GM21529 (cell line): ENCODE measurements at regions not wholly inside any gene's neighbourhood (a gene's known extent, or its start where the extent isn't known, plus 50 kb on each side); places are given as distances from the start of the nearest gene placed in this dataset.

Experiments used
- ATAC-seq: cut with Tn5 transposase; IDR thresholded peaks from one replicate; pipeline ENCODE4 v1.9.1; 2021; ENCODE audit not compliant: unreplicated experiment

GRCh38 chr5:143870362-143870761 lies 58.4 kb downstream of the HMHB1 start:
- no peak for ATAC-seq

DNA sequence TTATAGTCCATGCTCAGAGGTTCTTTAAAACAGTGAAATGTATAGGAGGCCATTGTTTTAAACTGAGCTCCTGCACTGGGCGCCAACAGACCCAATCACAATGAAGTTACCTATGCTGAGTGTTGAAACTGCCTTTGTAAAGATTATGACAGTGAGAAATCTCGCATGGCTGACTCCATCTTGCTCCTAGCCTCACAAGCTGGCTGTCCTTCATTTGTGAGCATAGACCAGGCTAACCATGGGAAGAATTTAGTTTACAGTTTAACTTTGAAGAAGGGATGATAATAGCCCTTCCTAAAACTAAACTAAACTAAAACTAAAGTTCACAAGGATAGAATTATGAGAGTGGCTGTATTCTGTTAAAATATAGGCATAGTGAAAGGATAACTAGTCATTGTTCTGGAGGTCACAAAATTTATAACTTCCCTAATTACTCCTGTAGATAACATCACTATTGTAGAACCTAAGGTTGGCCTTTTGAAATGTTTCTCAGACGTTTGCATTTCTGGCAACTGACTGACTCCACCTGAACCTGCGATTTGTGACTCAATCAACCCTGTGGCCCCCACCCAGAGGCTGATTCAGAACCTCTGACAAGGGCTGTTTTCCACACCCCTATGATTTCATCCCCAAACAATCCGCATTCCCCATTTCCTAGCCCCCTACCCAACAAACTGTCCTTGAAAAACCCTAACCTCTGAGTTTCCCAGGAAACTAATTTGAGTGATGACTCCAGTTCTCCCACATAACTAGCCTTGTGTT lies 59.1 kb downstream of the HMHB1 start:
- no peak for ATAC-seq

DNA sequence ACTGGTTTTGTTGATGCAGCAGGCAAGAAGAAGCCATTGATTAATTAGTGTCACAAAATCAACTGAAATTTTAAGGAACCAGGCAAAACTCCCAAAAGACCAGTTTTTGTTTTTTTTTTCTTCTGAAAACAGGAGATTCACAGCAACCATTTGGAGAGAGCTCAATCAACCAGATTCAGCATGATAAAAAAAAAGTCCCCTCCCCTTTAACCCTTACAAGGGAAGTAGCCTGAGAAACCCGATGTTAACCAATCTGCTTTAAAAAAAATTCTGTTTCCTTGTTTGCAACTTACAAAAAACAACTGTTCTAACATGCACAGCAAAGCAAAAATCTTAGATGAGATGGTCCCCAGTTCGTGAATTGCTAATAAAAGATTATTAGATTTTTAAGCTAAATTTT lies 59.7 kb downstream of the HMHB1 start:
- ATAC-seq, result no peak

DNA sequence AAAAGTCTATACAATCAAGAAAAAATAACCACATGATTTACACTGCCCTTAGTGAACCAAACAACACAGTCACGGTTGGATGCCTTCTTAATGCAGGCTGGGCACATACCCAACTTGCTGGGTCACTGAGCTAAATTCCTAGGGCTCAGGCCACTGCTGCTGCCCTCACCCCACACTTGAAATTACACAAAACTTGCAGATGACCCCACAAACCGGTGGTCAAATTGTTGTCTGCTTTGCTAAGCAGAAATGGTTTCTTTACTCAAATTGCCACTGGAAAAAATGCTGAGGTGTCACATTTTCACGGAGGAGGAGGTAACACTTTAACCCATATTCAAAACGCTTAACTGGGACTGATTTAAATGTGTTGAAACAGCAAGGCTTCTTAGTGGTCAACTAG lies 62.4 kb downstream of the HMHB1 start:
- ATAC-seq, result no peak

- no peak for ATAC-seq
Observed at GRCh38 chr5:143877196-143877595, 65.2 kb downstream of the HMHB1 start.

- no peak for ATAC-seq
Observed at GRCh38 chr5:143878430-143878829, 66.5 kb downstream of the HMHB1 start.

DNA sequence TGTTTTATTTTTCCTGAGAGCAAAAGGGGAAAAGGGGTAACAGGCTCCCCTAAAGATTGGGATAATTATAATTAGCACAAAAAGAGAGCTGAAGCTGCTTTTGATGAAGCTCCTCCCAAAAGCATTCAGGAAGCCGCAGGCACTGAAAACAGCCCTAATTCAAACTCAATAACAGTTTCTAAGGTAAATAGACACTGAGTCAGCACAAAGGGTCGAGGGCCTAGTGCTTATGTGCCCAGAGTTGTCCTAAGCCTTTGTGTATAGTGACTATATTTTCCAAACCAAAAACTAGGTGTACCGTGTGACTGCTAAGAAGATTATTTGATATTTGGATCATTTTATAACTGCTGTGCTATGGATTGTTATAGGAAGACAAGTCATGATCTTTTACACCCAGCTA lies 67.7 kb downstream of the HMHB1 start:
- no peak for ATAC-seq

GRCh38 chr5:143880178-143880577 lies 68.2 kb downstream of the HMHB1 start:
- ATAC-seq, result no peak

- no peak for ATAC-seq
Observed at GRCh38 chr5:143882520-143882919, 70.6 kb downstream of the HMHB1 start.

GRCh38 chr5:143886096-143886495 lies 74.1 kb downstream of the HMHB1 start:
- ATAC-seq, result no peak

DNA sequence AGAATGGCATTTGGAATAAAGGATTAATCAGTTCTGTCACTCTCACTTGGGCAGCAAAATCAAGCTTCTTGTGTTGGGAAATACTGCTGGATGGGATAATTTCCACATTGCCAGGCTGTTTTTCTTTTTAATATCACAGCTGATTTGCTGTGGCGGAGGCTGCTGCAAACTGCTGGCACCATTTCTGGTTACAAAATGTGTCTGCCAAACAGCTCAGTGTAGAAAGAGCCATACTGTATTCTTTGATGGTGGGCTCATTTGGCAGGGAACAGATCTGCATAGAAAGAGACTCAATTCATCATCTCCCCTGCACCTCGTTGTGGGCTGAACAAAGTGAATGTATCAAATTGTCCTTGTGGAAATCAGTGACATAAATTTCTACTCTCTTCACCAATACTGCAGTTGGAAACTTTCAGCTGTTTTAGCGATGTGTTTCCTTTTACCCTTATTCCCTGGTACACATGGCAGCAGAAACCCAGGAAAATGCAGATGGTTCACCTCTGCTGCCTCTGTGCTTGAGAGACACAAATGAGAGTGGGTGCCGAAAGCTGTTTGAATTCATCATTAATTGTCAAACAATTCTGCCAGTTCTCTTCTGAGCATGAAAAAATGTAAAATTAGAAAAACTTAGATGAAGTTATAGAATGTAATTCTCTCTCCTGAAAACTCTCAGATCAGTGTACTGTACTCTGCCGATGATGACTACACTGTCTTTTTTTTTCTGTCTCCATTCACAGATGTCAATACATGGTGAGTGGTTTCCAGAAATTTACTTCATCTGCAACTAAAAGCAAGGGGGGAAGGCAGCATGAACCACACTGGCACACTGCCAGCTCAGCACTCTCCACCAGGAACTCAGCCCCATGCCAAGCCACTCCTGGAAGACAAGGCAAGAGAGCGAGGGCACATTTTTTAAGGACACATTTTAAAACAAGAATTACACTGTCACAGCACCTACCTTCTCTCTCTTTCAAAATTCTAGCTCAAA lies 75.0 kb downstream of the HMHB1 start:
- ATAC-seq, result no peak

GRCh38 chr5:143887903-143888665 lies 76.1 kb downstream of the HMHB1 start:
- ATAC-seq, result no peak

GRCh38 chr5:143888912-143889311 lies 77.0 kb downstream of the HMHB1 start:
- ATAC-seq, result no peak

DNA sequence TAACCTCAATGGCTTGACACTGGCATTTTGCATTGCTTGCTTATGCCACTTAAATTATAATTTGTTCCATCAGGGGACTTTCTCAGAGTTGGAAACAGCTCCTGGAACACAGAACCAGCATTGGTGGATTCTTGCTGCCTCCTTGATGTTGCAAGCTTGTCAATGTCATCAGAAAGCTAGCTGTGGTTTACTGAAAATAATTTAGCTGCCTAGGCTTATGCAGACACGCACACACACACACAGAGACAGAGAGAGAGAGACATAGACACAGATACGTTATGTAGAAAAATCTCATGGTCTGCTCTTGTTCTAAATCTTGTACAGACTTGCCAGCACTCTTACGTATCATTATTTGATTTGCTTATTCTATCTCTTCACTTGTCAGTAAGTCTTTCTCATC lies 78.0 kb downstream of the HMHB1 start:
- no peak for ATAC-seq

DNA sequence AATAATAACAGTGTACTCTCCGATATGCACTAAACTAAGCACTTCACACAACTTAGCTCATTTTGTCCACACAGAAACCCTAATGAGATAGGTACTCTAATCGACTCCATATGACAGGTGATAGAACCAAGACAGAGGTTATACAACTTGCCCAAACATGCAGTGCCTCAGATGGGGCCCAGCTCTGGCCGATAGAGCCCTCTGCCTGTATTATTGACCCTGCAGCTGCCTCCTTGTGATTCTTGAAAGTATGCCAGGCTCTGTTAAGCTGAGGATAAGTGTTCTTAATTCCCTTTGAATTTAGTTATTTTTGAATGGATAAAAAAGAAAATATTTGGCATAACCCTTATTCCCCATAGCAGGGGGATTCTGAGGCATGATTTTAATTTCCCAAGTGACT lies 78.5 kb downstream of the HMHB1 start:
- no peak for ATAC-seq

- ATAC-seq, result no peak
Observed at GRCh38 chr5:143892271-143892670, 80.3 kb downstream of the HMHB1 start.

GRCh38 chr5:143892908-143893307 lies 80.9 kb downstream of the HMHB1 start:
- ATAC-seq, result no peak

DNA sequence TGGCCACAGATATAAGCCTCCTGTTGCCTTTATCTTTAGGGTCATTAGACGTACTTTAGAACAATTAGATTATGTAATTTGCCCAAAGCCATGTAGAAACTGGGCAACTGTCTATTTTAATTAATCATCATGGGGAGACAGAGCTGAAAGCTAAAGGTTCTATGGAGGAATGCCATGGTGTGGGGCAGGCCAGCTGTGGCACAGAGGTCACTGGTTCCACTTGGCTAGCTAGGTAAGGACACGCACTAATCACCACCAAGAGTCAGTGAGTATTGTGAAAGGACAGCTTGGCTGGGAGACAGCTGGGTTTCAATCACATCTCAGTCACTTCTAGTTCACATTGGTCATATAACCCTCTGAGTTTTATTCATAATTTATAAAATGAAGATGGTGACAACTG lies 81.7 kb downstream of the HMHB1 start:
- ATAC-seq, result no peak

GRCh38 chr5:143896516-143896915 lies 84.6 kb downstream of the HMHB1 start:
- ATAC-seq, result no peak

GRCh38 chr5:143896966-143897365 lies 85.0 kb downstream of the HMHB1 start:
- ATAC-seq, result no peak

- ATAC-seq, result no peak
Observed at GRCh38 chr5:143898381-143898780, 86.4 kb downstream of the HMHB1 start.
